WTC11 (cell line): ENCODE measurements at regions not wholly inside any gene's neighbourhood (a gene's known extent, or its start where the extent isn't known, plus 50 kb on each side); places are given as distances from the start of the nearest gene placed in this dataset.

ENCODE experiments used
- ATAC-seq: fragments of 200-7000 bp; cut with Tn5 transposase; 2 replicates; pipeline ENCODE4 v1.10.0; 2021; ENCODE audit warnings: mild to moderate bottlenecking, moderate library complexity
- CTCF ChIA-PET: fragments of 300-600 bp; sonication (Branson Sonifier 250); formaldehyde crosslinking; loops from one replicate; lab custom pipeline; 2021; ENCODE audit warnings: antibody characterized with exemption; lab: Charles Lee
- POLR2A ChIA-PET: fragments of 350-600 bp; sonication (Branson Sonifier 250); formaldehyde crosslinking; loops from one replicate; lab custom pipeline; 2021; ENCODE audit warnings: antibody characterized with exemption; lab: Charles Lee
- DNase-seq: peaks from one replicate; pipeline ENCODE4 v3.0.0; 2021; ENCODE audit warnings: low spot score
- H3K27ac Mint-ChIP-seq: 2 replicates; pipeline ENCODE4 v1.8.0; 2021; ENCODE audit warnings: mixed read lengths
- H3K27me3 Mint-ChIP-seq: 2 replicates; pipeline ENCODE4 v1.8.0; 2021; ENCODE audit warnings: low read depth, mild to moderate bottlenecking, moderate library complexity, mixed read lengths
- H3K36me3 Mint-ChIP-seq: 2 replicates; pipeline ENCODE4 v1.8.0; 2021; ENCODE audit warnings: mixed read lengths
- H3K4me1 Mint-ChIP-seq: 2 replicates; pipeline ENCODE4 v1.8.0; 2022; ENCODE audit warnings: mixed read lengths
- H3K4me3 Mint-ChIP-seq: 2 replicates; pipeline ENCODE4 v1.8.0; 2021; ENCODE audit warnings: mild to moderate bottlenecking, moderate library complexity, mixed read lengths
- H3K9me3 Mint-ChIP-seq: 2 replicates; pipeline ENCODE4 v1.8.0; 2021; ENCODE audit warnings: mixed read lengths
- AR ChIP-seq: fragments of 250-450 bp; sonication (Bioruptor Pico); IDR thresholded peaks from 2 replicates; pipeline ENCODE4 v1.9.0; 2021; ENCODE audit warnings: mild to moderate bottlenecking
- CREB1 ChIP-seq: sonication (generic); formaldehyde crosslinking; IDR thresholded peaks from 2 replicates; pipeline ENCODE4 v1.8.0; 2023; ENCODE audit warnings: mild to moderate bottlenecking, missing genetic modification reagents
- IRF1 ChIP-seq: sonication (generic); formaldehyde crosslinking; IDR thresholded peaks from 2 replicates; pipeline ENCODE4 v1.8.0; 2023; ENCODE audit warnings: missing genetic modification reagents
- JUN ChIP-seq: sonication (generic); formaldehyde crosslinking; IDR thresholded peaks from 2 replicates; pipeline ENCODE4 v1.8.0; 2023; ENCODE audit warnings: mild to moderate bottlenecking, missing genetic modification reagents
- KAT7 ChIP-seq: sonication (generic); formaldehyde crosslinking; IDR thresholded peaks from 2 replicates; pipeline ENCODE4 v1.8.1; 2023; ENCODE audit warnings: missing genetic modification reagents, mild to moderate bottlenecking, borderline replicate concordance
- NR1H2 ChIP-seq: sonication (generic); formaldehyde crosslinking; IDR thresholded peaks from 2 replicates; pipeline ENCODE4 v1.9.0; 2021; ENCODE audit warnings: mild to moderate bottlenecking, moderate library complexity, missing genetic modification reagents
- NR2C2 ChIP-seq: sonication (generic); formaldehyde crosslinking; IDR thresholded peaks from 2 replicates; pipeline ENCODE4 v1.8.0; 2022; ENCODE audit warnings: mild to moderate bottlenecking, missing genetic modification reagents
- TCF7 ChIP-seq: sonication (generic); formaldehyde crosslinking; IDR thresholded peaks from 2 replicates; pipeline ENCODE4 v1.8.0; 2022; ENCODE audit warnings: mild to moderate bottlenecking, low read depth, missing genetic modification reagents, moderate library complexity
- USF2 ChIP-seq: sonication (generic); formaldehyde crosslinking; IDR thresholded peaks from 2 replicates; pipeline ENCODE4 v1.8.1; 2023; ENCODE audit warnings: mild to moderate bottlenecking, missing genetic modification reagents, moderate library complexity
- ZNF138 ChIP-seq: sonication (generic); formaldehyde crosslinking; conservative IDR thresholded peaks from 2 replicates; pipeline ENCODE4 v1.8.1; 2022; ENCODE audit warnings: mild to moderate bottlenecking, moderate library complexity, missing genetic modification reagents
- ZNF416 ChIP-seq: fragments of 250-450 bp; sonication (Bioruptor Pico); IDR thresholded peaks from 2 replicates; pipeline ENCODE4 v1.9.0; 2021; ENCODE audit warnings: mild to moderate bottlenecking, inconsistent platforms
- ZNF423 ChIP-seq: fragments of 250-450 bp; sonication (Bioruptor Pico); IDR thresholded peaks from 2 replicates; pipeline ENCODE4 v2.1.2; 2022; ENCODE audit warnings: mild to moderate bottlenecking, moderate library complexity
- ZNF532 ChIP-seq: fragments of 250-450 bp; sonication (Bioruptor Pico); IDR thresholded peaks from 2 replicates; pipeline ENCODE4 v1.9.0; 2021; ENCODE audit warnings: mild to moderate bottlenecking, borderline replicate concordance
- TF ChIP-seq, protein P1 (sequence below): fragments of 250-450 bp; sonication (Bioruptor Pico); IDR thresholded peaks from 2 replicates; pipeline ENCODE4 v1.9.0; 2021; ENCODE audit warnings: mild to moderate bottlenecking
- TF ChIP-seq, protein P2 (sequence below): sonication (generic); formaldehyde crosslinking; IDR thresholded peaks from 2 replicates; pipeline ENCODE4 v1.8.0; 2022; ENCODE audit warnings: mild to moderate bottlenecking, missing genetic modification reagents

- no peak for TF ChIP-seq ZNF423
- TF ChIP-seq, protein P1, sequence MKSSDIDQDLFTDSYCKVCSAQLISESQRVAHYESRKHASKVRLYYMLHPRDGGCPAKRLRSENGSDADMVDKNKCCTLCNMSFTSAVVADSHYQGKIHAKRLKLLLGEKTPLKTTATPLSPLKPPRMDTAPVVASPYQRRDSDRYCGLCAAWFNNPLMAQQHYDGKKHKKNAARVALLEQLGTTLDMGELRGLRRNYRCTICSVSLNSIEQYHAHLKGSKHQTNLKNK (CRISPR knock-in tag), result no peak
- TF ChIP-seq CREB1, result no peak
- POLR2A ChIA-PET, result no interaction called here
- no peak for ATAC-seq
- H3K4me3 Mint-ChIP-seq, result no peak overlapping the region
- peaks cover 12% of the 10 kb centered on the region for H3K9me3 Mint-ChIP-seq
- DNase-seq, result no peak
- H3K27ac Mint-ChIP-seq, result no peak overlapping the region
- peaks cover 3% of the 10 kb centered on the region; the same call in 1 of the 2 replicates for H3K4me1 Mint-ChIP-seq
- CTCF ChIA-PET, result no interaction called here
- H3K36me3 Mint-ChIP-seq, result no peaks in the 10 kb centered on the region
- no peaks in the 10 kb centered on the region; the same call in 1 of the 2 replicates for H3K27me3 Mint-ChIP-seq
Measured at GRCh38 chr5:74361406-74362358, 278.8 kb downstream of the ENC1 start.

- no peak overlapping the region for H3K4me3 Mint-ChIP-seq
- ATAC-seq (no peak), DNase-seq (no peak)
- TF ChIP-seq ZNF138 (no peak), IRF1 (CRISPR knock-in tag) (no peak), KAT7 (CRISPR knock-in tag) (no peak), JUN (CRISPR knock-in tag) (no peak), NR2C2 (CRISPR knock-in tag) (no peak), ZNF416 (CRISPR knock-in tag) (no peak), NR1H2 (CRISPR knock-in tag) (no peak)
- CTCF ChIA-PET, result no interaction called here
- H3K4me1 Mint-ChIP-seq, result peaks cover 3% of the 10 kb centered on the region; the same call in 1 of the 2 replicates
- peaks cover 3% of the 10 kb centered on the region for H3K9me3 Mint-ChIP-seq
- H3K27ac Mint-ChIP-seq, result no peak overlapping the region
- H3K36me3 Mint-ChIP-seq, result no peaks in the 10 kb centered on the region
- no peaks in the 10 kb centered on the region; the same call in 1 of the 2 replicates for H3K27me3 Mint-ChIP-seq
- POLR2A ChIA-PET, result no interaction called here
Measured at GRCh38 chr5:74360535-74361210, 279.9 kb downstream of the ENC1 start.

- no peaks in the 10 kb centered on the region; the same call in 1 of the 2 replicates for H3K27me3 Mint-ChIP-seq
- peaks cover 3% of the 10 kb centered on the region; the same call in 1 of the 2 replicates for H3K4me1 Mint-ChIP-seq
- peaks cover 4% of the 10 kb centered on the region for H3K9me3 Mint-ChIP-seq
- no peak for TF ChIP-seq AR (CRISPR knock-in tag)
- TF ChIP-seq, all 79 proteins: peak for 0
- DNase-seq, result no peak
- Mint-ChIP-seq H3K36me3 (no peaks in the 10 kb centered on the region), H3K4me3 (no peak overlapping the region), H3K27ac (no peak overlapping the region)
- ChIA-PET POLR2A (no interaction called here), CTCF (interaction anchor here (0.5 kb wide), 1 partner anchor 19 kb away, joined by 3 read pairs; no protein-coding TSS in a partner anchor)
- no peak for ATAC-seq
Measured at GRCh38 chr5:74357827-74358226, 282.7 kb downstream of the ENC1 start.

GRCh38 chr5:74356009-74356695 lies 284.4 kb downstream of the ENC1 start:
- no peak for DNase-seq
- Mint-ChIP-seq H3K4me1 (peaks cover 3% of the 10 kb centered on the region; the same call in 1 of the 2 replicates), H3K4me3 (no peak overlapping the region), H3K27me3 (no peaks in the 10 kb centered on the region; the same call in 1 of the 2 replicates), H3K36me3 (peaks cover 6% of the 10 kb centered on the region), H3K9me3 (peaks cover 21% of the 10 kb centered on the region), H3K27ac (no peak overlapping the region)
- TF ChIP-seq ZNF532 (no peak), USF2 (CRISPR knock-in tag) (no peak), TCF7 (no peak)
- TF ChIP-seq, protein P2, sequence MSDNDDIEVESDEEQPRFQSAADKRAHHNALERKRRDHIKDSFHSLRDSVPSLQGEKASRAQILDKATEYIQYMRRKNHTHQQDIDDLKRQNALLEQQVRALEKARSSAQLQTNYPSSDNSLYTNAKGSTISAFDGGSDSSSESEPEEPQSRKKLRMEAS, result no peak
- POLR2A ChIA-PET, result no interaction called here
- no peak for ATAC-seq
- CTCF ChIA-PET, result no interaction called here
